ENCODE measurements at regions not wholly inside any gene's neighbourhood (a gene's known extent, or its start where the extent isn't known, plus 50 kb on each side); places are given as distances from the start of the nearest gene placed in this dataset.

GRCh38 chr11:122322329-122322728 lies 206.3 kb upstream of the BLID start:
- TF ChIP-seq CTCF (IDR thresholded peaks at IDR 0.05) (no peak), POLR2A (IDR thresholded peaks at IDR 0.05) (no peak)

Data from body of pancreas (tissue), 4 donors.